T47D (cell line): ENCODE measurements at regions not wholly inside any gene's neighbourhood (a gene's known extent, or its start where the extent isn't known, plus 50 kb on each side); places are given as distances from the start of the nearest gene placed in this dataset.
"Not testable (repeated sequence)": the region's sequence is repeated elsewhere in the genome, so short reads cannot be mapped to it uniquely, and the experiment has no call there.

Experiments used
- DNase-seq, 2 experiments: peaks; one replicate each; pipeline versions ENCODE4 v3.0.0 to v3.0.0-alpha.2; 2011 to 2012; ENCODE audit warnings: low read depth in 1 of 2, low spot score in 1 of 2
- JUND ChIP-seq: IDR thresholded peaks from 2 replicates; pipeline ENCODE4 v1.6.1; 2012; ENCODE audit warnings: low read depth
- in situ Hi-C: cut with HindIII; loops from 2 replicates; pipeline ENCODE4 v1.10.0; 2016; ENCODE audit warnings: low sequenced_read_pairs, low pct_unique_long_range_greater_than_20kb

GRCh38 chr2:208671284-208671683 lies 264.7 kb downstream of the PTH2R start:
- TF ChIP-seq JUND, result no peak
- no peak for DNase-seq
- in situ Hi-C loops, result no loop called here

DNA sequence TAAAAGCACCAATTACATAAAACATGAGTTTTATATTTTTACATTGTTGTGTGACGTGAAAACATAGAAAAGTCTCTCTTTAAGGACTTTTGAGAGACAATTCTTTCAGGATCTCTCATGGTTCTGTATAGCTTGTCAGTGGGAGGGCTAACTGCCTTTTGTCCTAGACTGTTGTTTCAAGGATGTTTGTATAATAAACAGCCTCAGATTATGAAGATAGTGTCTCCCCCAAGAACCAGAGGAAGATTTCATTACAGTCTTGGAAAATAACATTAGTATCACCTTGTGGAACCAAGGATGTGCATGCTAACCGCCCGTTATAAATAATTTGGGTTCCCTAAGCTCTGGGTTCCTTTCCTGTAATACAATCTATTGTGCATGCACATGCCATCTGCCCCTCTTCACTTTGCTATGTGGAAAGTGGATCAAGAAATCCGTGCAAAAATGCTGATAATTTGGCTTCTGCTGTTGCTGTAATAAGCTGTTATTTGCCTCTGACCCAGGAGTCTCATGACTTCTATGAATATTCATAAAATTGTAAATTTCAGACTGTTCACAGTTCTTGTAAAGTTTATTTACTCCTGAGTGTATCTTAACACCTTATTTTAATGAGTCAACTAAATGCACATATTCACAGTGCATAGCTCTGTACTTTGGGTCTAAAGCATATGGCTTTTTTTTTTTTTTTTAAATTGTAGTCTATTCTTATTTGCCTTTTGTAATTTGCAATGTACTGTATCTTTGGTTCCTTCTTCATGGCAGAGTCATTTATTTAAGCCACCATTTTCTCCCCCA lies 265.5 kb downstream of the PTH2R start:
- no peak for DNase-seq
- no peak for TF ChIP-seq JUND
- in situ Hi-C loops, result no loop called here

DNA sequence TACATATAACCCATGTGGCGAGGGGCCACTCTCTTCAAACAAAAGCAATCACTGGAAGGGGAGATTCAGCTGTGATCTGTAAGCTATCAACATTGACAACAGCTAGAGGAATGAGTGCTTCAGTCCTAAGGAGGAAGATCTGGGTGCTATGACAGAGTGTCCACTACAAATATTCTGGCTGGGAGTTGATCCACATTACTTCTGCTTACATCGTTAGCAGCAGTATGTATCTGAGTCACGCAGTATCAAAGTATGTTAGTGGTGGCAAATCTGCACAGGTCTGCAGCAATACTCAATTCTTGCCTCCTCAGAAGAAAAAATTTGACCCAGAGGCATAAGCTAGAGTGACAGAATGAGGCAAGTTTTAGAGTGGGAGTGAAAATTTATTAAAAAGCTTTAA lies 267.0 kb downstream of the PTH2R start:
- DNase-seq, result no peak
- no peak for TF ChIP-seq JUND
- in situ Hi-C loops, result no loop called here

DNA sequence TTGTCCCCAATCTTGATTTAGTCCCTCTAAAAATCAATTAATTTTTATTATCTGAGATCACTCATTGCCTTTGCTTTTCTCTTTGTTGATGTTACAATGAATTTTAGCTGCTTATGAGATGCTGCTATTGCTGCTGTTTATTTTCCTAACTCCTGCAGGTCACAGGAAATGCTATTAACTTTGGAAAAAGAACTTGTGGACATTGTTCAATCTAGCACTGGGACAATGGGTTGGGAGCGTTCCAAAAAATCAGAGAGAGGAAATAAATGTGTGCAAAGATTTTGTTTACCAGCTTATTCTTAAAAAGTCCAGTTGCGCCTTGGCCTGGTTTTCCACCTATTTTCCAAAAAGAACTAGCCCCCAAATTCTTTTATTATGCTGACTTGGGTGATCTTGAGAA lies 268.3 kb downstream of the PTH2R start:
- no peak for DNase-seq
- in situ Hi-C loops, result no loop called here
- TF ChIP-seq JUND, result no peak

DNA sequence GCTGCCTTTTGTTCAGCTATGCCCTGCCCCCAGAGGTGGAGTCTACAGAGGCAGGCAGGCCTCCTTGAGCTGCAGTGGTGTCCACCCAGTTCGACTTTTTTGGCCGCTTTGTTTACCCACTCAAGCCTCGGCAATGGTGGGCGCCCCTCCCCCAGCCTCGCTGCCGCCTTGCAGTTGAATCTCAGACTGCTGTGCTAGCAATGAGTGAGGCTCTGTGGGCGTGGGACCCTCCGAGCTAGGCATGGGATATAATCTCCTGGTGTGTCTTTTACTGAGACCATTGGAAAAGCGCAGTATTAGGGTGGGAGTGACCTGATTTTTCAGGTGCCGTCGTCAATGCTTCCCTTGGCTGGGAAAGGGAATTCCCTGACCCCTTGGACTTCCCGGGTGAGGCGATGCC lies 279.3 kb downstream of the PTH2R start:
- in situ Hi-C loops, DNase-seq: not testable (repeated sequence)

- in situ Hi-C loops, result no loop called here
- no peak for DNase-seq
- TF ChIP-seq JUND, result no peak
Observed at GRCh38 chr2:208686665-208687064, 280.1 kb downstream of the PTH2R start.

- DNase-seq, in situ Hi-C loops: not testable (repeated sequence)
Observed at GRCh38 chr2:208687720-208688119, 281.1 kb downstream of the PTH2R start.

- no peak for DNase-seq
- in situ Hi-C loops, result no loop called here
- no peak for TF ChIP-seq JUND
Observed at GRCh38 chr2:208698114-208698513, 291.5 kb downstream of the PTH2R start.

DNA sequence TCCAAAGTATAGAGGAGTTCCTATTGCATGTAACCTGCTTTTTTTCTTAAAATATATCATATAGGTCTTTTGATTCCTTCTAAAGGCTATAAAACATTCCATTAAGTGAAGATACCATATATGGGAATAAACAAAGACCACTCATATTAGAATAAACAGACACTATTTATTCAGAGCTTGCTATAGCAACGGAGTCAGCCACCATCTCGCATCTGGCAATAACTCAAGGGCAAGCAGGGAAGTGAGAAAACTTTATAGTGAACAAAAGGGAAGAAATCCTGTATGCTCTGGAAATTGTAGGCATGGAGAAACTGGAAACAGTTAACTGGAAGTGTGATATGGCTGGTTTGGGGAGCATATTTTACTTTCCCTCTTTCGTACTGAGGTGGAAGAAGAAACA lies 301.9 kb downstream of the PTH2R start:
- no peak for DNase-seq
- in situ Hi-C loops, result no loop called here
- no peak for TF ChIP-seq JUND

DNA sequence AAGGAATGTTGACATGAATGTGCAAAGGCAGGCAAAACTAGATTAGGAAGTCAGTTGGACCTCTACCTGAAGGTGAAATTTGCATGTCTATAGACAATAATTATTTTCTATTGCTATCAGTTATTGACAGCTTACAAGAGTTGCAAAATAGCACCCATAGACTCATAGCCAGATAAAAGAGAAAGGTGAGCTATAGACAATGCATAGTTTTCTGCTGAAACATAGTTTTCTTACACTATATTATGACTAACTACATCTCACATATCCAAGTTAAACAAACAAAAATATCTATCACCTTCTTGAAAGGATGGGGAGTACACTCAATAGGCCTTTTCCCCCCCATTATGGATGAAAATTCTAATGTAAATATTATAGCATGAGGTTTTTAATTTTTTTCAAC lies 305.0 kb downstream of the PTH2R start:
- in situ Hi-C loops, result no loop called here
- no peak for TF ChIP-seq JUND
- DNase-seq, result no peak

DNA sequence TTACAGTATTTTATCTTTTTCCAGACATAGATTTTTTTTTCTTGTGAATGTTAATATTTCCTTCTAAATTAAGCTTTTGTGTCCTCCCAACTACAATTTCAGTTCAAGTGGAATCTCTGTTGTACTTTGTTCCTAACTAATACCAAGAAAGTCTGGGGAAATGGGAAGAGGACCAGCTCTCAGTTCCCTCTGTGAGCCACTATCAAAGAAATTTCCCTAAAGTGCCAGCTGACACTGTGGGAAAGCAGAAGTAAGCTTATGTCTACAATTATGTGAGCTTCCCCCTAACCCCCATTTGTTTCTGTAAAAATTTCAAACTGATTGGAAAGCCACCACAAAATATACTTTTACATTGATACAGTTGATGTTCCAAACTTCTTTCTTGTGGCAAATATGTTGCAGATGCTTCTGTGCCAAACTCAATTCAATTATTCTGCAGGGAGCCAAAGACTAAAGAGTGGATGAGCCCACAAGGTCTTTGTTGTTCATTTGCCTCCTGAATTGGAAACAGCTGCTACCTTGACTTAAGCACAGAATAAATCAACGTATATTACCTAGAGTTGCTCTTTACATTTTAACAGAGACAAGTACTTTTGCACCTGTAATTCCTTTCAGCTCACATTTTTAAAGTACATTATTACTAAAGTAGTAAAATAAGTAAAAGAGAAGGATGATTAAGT lies 306.6 kb downstream of the PTH2R start:
- in situ Hi-C loops, result no loop called here
- no peak for DNase-seq
- TF ChIP-seq JUND, result no peak

DNA sequence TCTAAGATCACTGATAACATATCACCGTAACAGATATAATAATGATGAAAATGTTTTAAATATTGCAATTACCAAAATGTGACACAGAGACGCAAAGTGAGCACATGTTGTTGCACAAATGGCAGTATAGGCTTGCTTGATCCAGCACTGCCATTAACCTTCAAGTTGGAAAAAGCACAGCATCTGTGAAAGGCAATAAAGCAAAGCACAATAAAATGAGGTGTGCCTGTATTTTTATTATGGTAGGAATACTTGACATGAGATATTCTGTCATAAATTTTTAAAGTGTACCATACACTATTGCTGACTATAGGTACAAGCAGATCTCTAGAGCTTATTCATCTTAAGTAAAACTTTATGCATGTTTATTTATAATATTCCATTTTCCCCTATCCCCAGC lies 312.2 kb downstream of the PTH2R start:
- TF ChIP-seq JUND, result no peak
- DNase-seq, result no peak
- in situ Hi-C loops, result no loop called here

GRCh38 chr2:208722731-208723130 lies 316.1 kb downstream of the PTH2R start:
- in situ Hi-C loops, result no loop called here
- no peak for TF ChIP-seq JUND
- no peak for DNase-seq

GRCh38 chr2:208725280-208725679 lies 318.7 kb downstream of the PTH2R start:
- no peak for TF ChIP-seq JUND
- in situ Hi-C loops, result no loop called here
- no peak for DNase-seq
